GM23338 (cell line): ENCODE measurements at regions not wholly inside any gene's neighbourhood (a gene's known extent, or its start where the extent isn't known, plus 50 kb on each side); places are given as distances from the start of the nearest gene placed in this dataset.

Experiments used
- ATAC-seq: fragments of 200-7000 bp; cut with Tn5 transposase; 3 replicates; pipeline ENCODE4 v1.9.1; 2020
- DNase-seq: peaks from one replicate; pipeline ENCODE4 v3.0.0-alpha.2; 2015; ENCODE audit warnings: low spot score
- H2AFZ ChIP-seq: fragments of 200-600 bp; sonication (generic); 2 replicates; pipeline ENCODE4 v1.8.0; 2016; ENCODE audit warnings: antibody characterized with exemption, mild to moderate bottlenecking, moderate library complexity
- H3F3A ChIP-seq: fragments of 200-600 bp; sonication (generic); replicated peaks from 2 replicates; pipeline ENCODE4 v1.8.0; 2017; ENCODE audit warnings: antibody characterized with exemption, mixed run types, low read depth
- H3K27ac ChIP-seq: fragments of 200-600 bp; sonication (generic); 2 replicates; pipeline ENCODE4 v1.6.1; 2016; ENCODE audit warnings: low read depth
- H3K27me3 ChIP-seq: fragments of 200-600 bp; sonication (generic); 2 replicates; pipeline ENCODE4 v1.8.0; 2016; ENCODE audit warnings: mild to moderate bottlenecking, mixed run types, moderate library complexity; ENCODE audit not compliant: insufficient read depth
- H3K36me3 ChIP-seq: fragments of 200-600 bp; sonication (generic); 2 replicates; pipeline ENCODE4 v1.8.0; 2016; ENCODE audit warnings: mild to moderate bottlenecking; ENCODE audit not compliant: insufficient read depth
- H3K4me1 ChIP-seq: fragments of 200-600 bp; sonication (generic); 2 replicates; pipeline ENCODE4 v1.8.0; 2016; ENCODE audit warnings: mild to moderate bottlenecking, moderate library complexity; ENCODE audit not compliant: insufficient read depth
- H3K4me2 ChIP-seq: fragments of 200-600 bp; sonication (generic); 2 replicates; pipeline ENCODE4 v1.7.1; 2017; ENCODE audit warnings: mixed run types
- H3K4me3 ChIP-seq: fragments of 200-600 bp; sonication (generic); 2 replicates; pipeline ENCODE4 v1.6.1; 2016; ENCODE audit warnings: mixed run types
- H3K79me2 ChIP-seq: fragments of 200-600 bp; sonication (generic); replicated peaks from 2 replicates; pipeline ENCODE4 v1.8.0; 2017; ENCODE audit warnings: mild to moderate bottlenecking; ENCODE audit not compliant: insufficient read depth
- H3K9me2 ChIP-seq: fragments of 200-600 bp; sonication (generic); 2 replicates; pipeline ENCODE4 v1.8.0; 2017; ENCODE audit not compliant: insufficient read depth
- H4K20me1 ChIP-seq: fragments of 200-600 bp; sonication (generic); replicated peaks from 2 replicates; pipeline ENCODE4 v1.8.0; 2017; ENCODE audit warnings: mild to moderate bottlenecking; ENCODE audit not compliant: insufficient read depth
- H3K27ac Mint-ChIP-seq: 2 replicates; pipeline ENCODE4 v1.8.0; 2020; ENCODE audit warnings: inconsistent platforms, mild to moderate bottlenecking, moderate library complexity, mixed read lengths
- H3K27me3 Mint-ChIP-seq: 3 replicates; pipeline ENCODE4 v1.8.0; 2022; ENCODE audit warnings: low read depth, mild to moderate bottlenecking, moderate library complexity, mixed read lengths, inconsistent platforms; ENCODE audit not compliant: insufficient read depth, poor library complexity
- H3K36me3 Mint-ChIP-seq: 3 replicates; pipeline ENCODE4 v1.8.0; 2021; ENCODE audit warnings: low read depth, mild to moderate bottlenecking, inconsistent platforms, moderate library complexity, mixed read lengths
- H3K4me1 Mint-ChIP-seq: 3 replicates; pipeline ENCODE4 v1.8.0; 2020; ENCODE audit warnings: mild to moderate bottlenecking, inconsistent platforms, mixed read lengths
- H3K4me3 Mint-ChIP-seq: 3 replicates; pipeline ENCODE4 v1.8.0; 2021; ENCODE audit warnings: moderate library complexity, mild to moderate bottlenecking, inconsistent platforms, mixed read lengths
- H3K9me3 Mint-ChIP-seq: 3 replicates; pipeline ENCODE4 v1.8.0; 2020; ENCODE audit warnings: moderate library complexity, mild to moderate bottlenecking, inconsistent platforms, mixed read lengths
- CREB1 ChIP-seq: fragments of 250-450 bp; sonication (Bioruptor Pico); IDR thresholded peaks from 2 replicates; pipeline ENCODE4 v1.5.0; 2020; ENCODE audit warnings: low read depth, mild to moderate bottlenecking, moderate library complexity
- CTCF ChIP-seq, 2 experiments: fragments of 200-600 bp in 1 of 2; sonication (generic) in 1 of 2; conservative IDR thresholded peaks; 2 replicates each; pipeline versions ENCODE4 v1.5.1 to v1.6.1; 2016 to 2017; ENCODE audit warnings: antibody characterized with exemption in 2 of 2, low read depth in 2 of 2, mild to moderate bottlenecking in 2 of 2, moderate library complexity in 1 of 2
- ETS1 ChIP-seq: IDR thresholded peaks from 2 replicates; pipeline ENCODE4 v1.6.1; 2016; ENCODE audit warnings: antibody characterized with exemption
- EZH2 ChIP-seq: fragments of 200-600 bp; sonication (generic); IDR thresholded peaks from one replicate; pipeline ENCODE4 v1.8.0; 2017; ENCODE audit warnings: antibody characterized with exemption, mild to moderate bottlenecking, low read depth; ENCODE audit not compliant: unreplicated experiment
- EZH2phosphoT487 ChIP-seq: fragments of 200-600 bp; sonication (generic); IDR thresholded peaks from one replicate; pipeline ENCODE4 v1.8.1; 2018; ENCODE audit warnings: antibody characterized with exemption; ENCODE audit not compliant: unreplicated experiment
- JUNB ChIP-seq: IDR thresholded peaks from one replicate; pipeline ENCODE4 v1.6.1; 2016; ENCODE audit warnings: antibody characterized with exemption; ENCODE audit not compliant: unreplicated experiment
- NANOG ChIP-seq: IDR thresholded peaks from 2 replicates; pipeline ENCODE4 v1.6.1; 2016; ENCODE audit warnings: antibody characterized with exemption, borderline replicate concordance
- POLR2AphosphoS5 ChIP-seq: IDR thresholded peaks from 2 replicates; pipeline ENCODE4 v1.6.1; 2016; ENCODE audit warnings: antibody characterized with exemption, low read depth
- REST ChIP-seq: IDR thresholded peaks from one replicate; pipeline ENCODE4 v1.6.1; 2018; ENCODE audit warnings: antibody characterized with exemption; ENCODE audit not compliant: unreplicated experiment
- STAT1 ChIP-seq: IDR thresholded peaks from one replicate; pipeline ENCODE4 v1.6.1; 2016; ENCODE audit warnings: antibody characterized with exemption; ENCODE audit not compliant: unreplicated experiment
- ZNF114 ChIP-seq: fragments of 250-450 bp; sonication (Bioruptor Pico); IDR thresholded peaks from 2 replicates; pipeline ENCODE4 v1.5.0; 2020; ENCODE audit warnings: mild to moderate bottlenecking, moderate library complexity
- ZNF331 ChIP-seq: fragments of 250-450 bp; sonication (Bioruptor Pico); IDR thresholded peaks from 2 replicates; pipeline ENCODE4 v1.5.0; 2020; ENCODE audit warnings: low read depth, mild to moderate bottlenecking, moderate library complexity

GRCh38 chr14:22337521-22337920 is 251.5 kb downstream of the DAD1 start:
- TF ChIP-seq POLR2AphosphoS5 = no peak
- no peak for TF ChIP-seq CTCF (conservative IDR thresholded peaks at IDR 0.05; ENCODE audit: low read depth in 2 of 2)
- TF ChIP-seq ETS1 = no peak
- no peak for TF ChIP-seq REST
- no peak for TF ChIP-seq ZNF114 (CRISPR knock-in tag)
- no peak for TF ChIP-seq JUNB
- TF ChIP-seq EZH2phosphoT487 = no peak
- TF ChIP-seq ZNF331 = no peak
- TF ChIP-seq EZH2 = no peak
- TF ChIP-seq CREB1 (CRISPR knock-in tag) = no peak
- TF ChIP-seq STAT1 = no peak
- TF ChIP-seq NANOG = no peak
- Histone ChIP-seq H3K4me1 (peaks cover 20% of the 10 kb centered on the region), H3K36me3 (no peaks in the 10 kb centered on the region), H3K27me3 (no peaks in the 10 kb centered on the region), H3K9me2 (peaks cover 4% of the 10 kb centered on the region; the same call in 1 of the 2 replicates), H3K79me2 (no peaks in the 10 kb centered on the region), H3K4me3 (no peak overlapping the region), H3F3A (no peaks in the 10 kb centered on the region), H4K20me1 (no peaks in the 10 kb centered on the region), H3K27ac (no peak overlapping the region), H2AFZ (no peak overlapping the region), H3K4me2 (no peak overlapping the region)
- ATAC-seq = no peak
- Mint-ChIP-seq H3K4me3 (no peak overlapping the region), H3K27ac (no peak overlapping the region), H3K36me3 (no peaks in the 10 kb centered on the region), H3K9me3 (no peaks in the 10 kb centered on the region; the same call in 2 of the 3 replicates), H3K27me3 (peaks cover 5% of the 10 kb centered on the region), H3K4me1 (peaks cover 24% of the 10 kb centered on the region)
- DNase-seq = no peak
